ENCODE measurements at regions not wholly inside any gene's neighbourhood (a gene's known extent, or its start where the extent isn't known, plus 50 kb on each side); places are given as distances from the start of the nearest gene placed in this dataset.

GRCh38 chr13:87403748-87404432 lies 267.3 kb upstream of the SLITRK5 start:
- H3K27me3 ChIP-seq (ENCODE audit: control insufficient read depth in 1 of 2, insufficient read depth in 2 of 2, low read length in 2 of 2), result no peaks in the 10 kb centered on the region
- no peak overlapping the region for H3K27ac ChIP-seq (ENCODE audit: low read depth in 2 of 2, low read length in 1 of 2)
- H3K9me3 ChIP-seq (ENCODE audit: control insufficient read depth in 2 of 2, insufficient read depth in 1 of 2, low read depth in 1 of 2, low read length in 1 of 2), result no peaks in the 10 kb centered on the region
- WGBS, 2 donors, result 13 to 19% methylated on average over 4 of the region's 4 CpGs
- no peaks in the 10 kb centered on the region for H3K4me1 ChIP-seq (ENCODE audit: control insufficient read depth in 2 of 2, insufficient read depth in 2 of 2, low read length in 1 of 2)
- H3K36me3 ChIP-seq (ENCODE audit: control insufficient read depth in 2 of 2, insufficient read depth in 2 of 2, low read length in 1 of 2), result no peaks in the 10 kb centered on the region
- H3K4me3 ChIP-seq (ENCODE audit: low read depth in 1 of 2, low read length in 2 of 2), result no peak overlapping the region

GRCh38 chr13:87426742-87427141 lies 244.4 kb upstream of the SLITRK5 start:
- Histone ChIP-seq H3K27ac (ENCODE audit: low read depth in 2 of 2, low read length in 1 of 2) (no peak overlapping the region), H3K4me1 (ENCODE audit: control insufficient read depth in 2 of 2, insufficient read depth in 2 of 2, low read length in 1 of 2) (no peaks in the 10 kb centered on the region), H3K36me3 (ENCODE audit: control insufficient read depth in 2 of 2, insufficient read depth in 2 of 2, low read length in 1 of 2) (no peaks in the 10 kb centered on the region), H3K27me3 (ENCODE audit: control insufficient read depth in 1 of 2, insufficient read depth in 2 of 2, low read length in 2 of 2) (no peaks in the 10 kb centered on the region), H3K4me3 (ENCODE audit: low read depth in 1 of 2, low read length in 2 of 2) (no peak overlapping the region), H3K9me3 (ENCODE audit: control insufficient read depth in 2 of 2, insufficient read depth in 1 of 2, low read depth in 1 of 2, low read length in 1 of 2) (no peaks in the 10 kb centered on the region)

- no peaks in the 10 kb centered on the region for H3K27me3 ChIP-seq (ENCODE audit: control insufficient read depth in 1 of 2, insufficient read depth in 2 of 2, low read length in 2 of 2)
- no peaks in the 10 kb centered on the region for H3K4me1 ChIP-seq (ENCODE audit: control insufficient read depth in 2 of 2, insufficient read depth in 2 of 2, low read length in 1 of 2)
- H3K36me3 ChIP-seq (ENCODE audit: control insufficient read depth in 2 of 2, insufficient read depth in 2 of 2, low read length in 1 of 2), result no peaks in the 10 kb centered on the region
- H3K4me3 ChIP-seq (ENCODE audit: low read depth in 1 of 2, low read length in 2 of 2), result no peak overlapping the region
- H3K9me3 ChIP-seq (ENCODE audit: control insufficient read depth in 2 of 2, insufficient read depth in 1 of 2, low read depth in 1 of 2, low read length in 1 of 2), result no peaks in the 10 kb centered on the region
- no peak overlapping the region for H3K27ac ChIP-seq (ENCODE audit: low read depth in 2 of 2, low read length in 1 of 2)
- 41 to 45% methylated on average over 2 of the region's 2 CpGs for WGBS, 2 donors
Measured at GRCh38 chr13:87444135-87444534, 227.0 kb upstream of the SLITRK5 start.

- Histone ChIP-seq H3K27me3 (ENCODE audit: control insufficient read depth in 1 of 2, insufficient read depth in 2 of 2, low read length in 2 of 2) (no peaks in the 10 kb centered on the region), H3K4me1 (ENCODE audit: control insufficient read depth in 2 of 2, insufficient read depth in 2 of 2, low read length in 1 of 2) (no peaks in the 10 kb centered on the region), H3K27ac (ENCODE audit: low read depth in 2 of 2, low read length in 1 of 2) (no peak overlapping the region), H3K36me3 (ENCODE audit: control insufficient read depth in 2 of 2, insufficient read depth in 2 of 2, low read length in 1 of 2) (no peaks in the 10 kb centered on the region), H3K4me3 (ENCODE audit: low read depth in 1 of 2, low read length in 2 of 2) (no peak overlapping the region), H3K9me3 (ENCODE audit: control insufficient read depth in 2 of 2, insufficient read depth in 1 of 2, low read depth in 1 of 2, low read length in 1 of 2) (no peaks in the 10 kb centered on the region)
- 85 to 87% methylated on average over 2 of the region's 2 CpGs for WGBS, 2 donors
Measured at GRCh38 chr13:87452281-87452680, 218.9 kb upstream of the SLITRK5 start.

- H3K9me3 ChIP-seq (ENCODE audit: control insufficient read depth in 2 of 2, insufficient read depth in 1 of 2, low read depth in 1 of 2, low read length in 1 of 2), result no peaks in the 10 kb centered on the region
- WGBS, 2 donors, result 39 to 51% methylated on average over 1 of the region's 1 CpG
Measured at GRCh38 chr13:87453244-87453643, 217.9 kb upstream of the SLITRK5 start.

GRCh38 chr13:87459419-87459818 lies 211.8 kb upstream of the SLITRK5 start:
- no peaks in the 10 kb centered on the region for H3K9me3 ChIP-seq (ENCODE audit: control insufficient read depth in 2 of 2, insufficient read depth in 1 of 2, low read depth in 1 of 2, low read length in 1 of 2)
- no peaks in the 10 kb centered on the region for H3K4me1 ChIP-seq (ENCODE audit: control insufficient read depth in 2 of 2, insufficient read depth in 2 of 2, low read length in 1 of 2)
- no peaks in the 10 kb centered on the region for H3K36me3 ChIP-seq (ENCODE audit: control insufficient read depth in 2 of 2, insufficient read depth in 2 of 2, low read length in 1 of 2)
- H3K4me3 ChIP-seq (ENCODE audit: low read depth in 1 of 2, low read length in 2 of 2), result no peak overlapping the region
- 33 to 38% methylated on average over 1 of the region's 1 CpG for WGBS, 2 donors
- no peaks in the 10 kb centered on the region for H3K27me3 ChIP-seq (ENCODE audit: control insufficient read depth in 1 of 2, insufficient read depth in 2 of 2, low read length in 2 of 2)
- no peak overlapping the region for H3K27ac ChIP-seq (ENCODE audit: low read depth in 2 of 2, low read length in 1 of 2)

More at GRCh38 chr13:87453244-87453643, 217.9 kb upstream of the SLITRK5 start:
- no peak overlapping the region for H3K27ac ChIP-seq (ENCODE audit: low read depth in 2 of 2, low read length in 1 of 2)
- H3K36me3 ChIP-seq (ENCODE audit: control insufficient read depth in 2 of 2, insufficient read depth in 2 of 2, low read length in 1 of 2), result no peaks in the 10 kb centered on the region
- no peaks in the 10 kb centered on the region for H3K27me3 ChIP-seq (ENCODE audit: control insufficient read depth in 1 of 2, insufficient read depth in 2 of 2, low read length in 2 of 2)
- H3K4me1 ChIP-seq (ENCODE audit: control insufficient read depth in 2 of 2, insufficient read depth in 2 of 2, low read length in 1 of 2), result no peaks in the 10 kb centered on the region
- no peak overlapping the region for H3K4me3 ChIP-seq (ENCODE audit: low read depth in 1 of 2, low read length in 2 of 2)

- Histone ChIP-seq H3K36me3 (ENCODE audit: control insufficient read depth in 2 of 2, insufficient read depth in 2 of 2, low read length in 1 of 2) (no peaks in the 10 kb centered on the region), H3K4me3 (ENCODE audit: low read depth in 1 of 2, low read length in 2 of 2) (no peak overlapping the region), H3K9me3 (ENCODE audit: control insufficient read depth in 2 of 2, insufficient read depth in 1 of 2, low read depth in 1 of 2, low read length in 1 of 2) (no peaks in the 10 kb centered on the region), H3K4me1 (ENCODE audit: control insufficient read depth in 2 of 2, insufficient read depth in 2 of 2, low read length in 1 of 2) (no peaks in the 10 kb centered on the region), H3K27me3 (ENCODE audit: control insufficient read depth in 1 of 2, insufficient read depth in 2 of 2, low read length in 2 of 2) (no peaks in the 10 kb centered on the region), H3K27ac (ENCODE audit: low read depth in 2 of 2, low read length in 1 of 2) (no peak overlapping the region)
- 60 to 61% methylated on average over 2 of the region's 2 CpGs for WGBS, 2 donors
Measured at GRCh38 chr13:87497426-87497825, 173.7 kb upstream of the SLITRK5 start.

GRCh38 chr13:87498681-87499080 lies 172.5 kb upstream of the SLITRK5 start:
- H3K36me3 ChIP-seq (ENCODE audit: control insufficient read depth in 2 of 2, insufficient read depth in 2 of 2, low read length in 1 of 2), result no peaks in the 10 kb centered on the region
- no peaks in the 10 kb centered on the region for H3K9me3 ChIP-seq (ENCODE audit: control insufficient read depth in 2 of 2, insufficient read depth in 1 of 2, low read depth in 1 of 2, low read length in 1 of 2)
- no peaks in the 10 kb centered on the region for H3K4me1 ChIP-seq (ENCODE audit: control insufficient read depth in 2 of 2, insufficient read depth in 2 of 2, low read length in 1 of 2)
- 37 to 41% methylated on average over 2 of the region's 2 CpGs for WGBS, 2 donors
- H3K27me3 ChIP-seq (ENCODE audit: control insufficient read depth in 1 of 2, insufficient read depth in 2 of 2, low read length in 2 of 2), result no peaks in the 10 kb centered on the region
- no peak overlapping the region for H3K27ac ChIP-seq (ENCODE audit: low read depth in 2 of 2, low read length in 1 of 2)
- no peak overlapping the region for H3K4me3 ChIP-seq (ENCODE audit: low read depth in 1 of 2, low read length in 2 of 2)

- WGBS, 2 donors, result 78 to 81% methylated on average over 3 of the region's 3 CpGs
- Histone ChIP-seq H3K9me3 (ENCODE audit: control insufficient read depth in 2 of 2, insufficient read depth in 1 of 2, low read depth in 1 of 2, low read length in 1 of 2) (no peaks in the 10 kb centered on the region), H3K27ac (ENCODE audit: low read depth in 2 of 2, low read length in 1 of 2) (no peak overlapping the region)
Measured at GRCh38 chr13:87524775-87525174, 146.4 kb upstream of the SLITRK5 start.

GRCh38 chr13:87533776-87534175 lies 137.4 kb upstream of the SLITRK5 start:
- Histone ChIP-seq H3K27ac (ENCODE audit: low read depth in 2 of 2, low read length in 1 of 2) (no peak overlapping the region), H3K4me3 (ENCODE audit: low read depth in 1 of 2, low read length in 2 of 2) (no peak overlapping the region), H3K36me3 (ENCODE audit: control insufficient read depth in 2 of 2, insufficient read depth in 2 of 2, low read length in 1 of 2) (no peaks in the 10 kb centered on the region), H3K9me3 (ENCODE audit: control insufficient read depth in 2 of 2, insufficient read depth in 1 of 2, low read depth in 1 of 2, low read length in 1 of 2) (no peaks in the 10 kb centered on the region), H3K27me3 (ENCODE audit: control insufficient read depth in 1 of 2, insufficient read depth in 2 of 2, low read length in 2 of 2) (no peaks in the 10 kb centered on the region), H3K4me1 (ENCODE audit: control insufficient read depth in 2 of 2, insufficient read depth in 2 of 2, low read length in 1 of 2) (no peaks in the 10 kb centered on the region)

More at GRCh38 chr13:87524775-87525174, 146.4 kb upstream of the SLITRK5 start:
- Histone ChIP-seq H3K4me3 (ENCODE audit: low read depth in 1 of 2, low read length in 2 of 2) (no peak overlapping the region), H3K36me3 (ENCODE audit: control insufficient read depth in 2 of 2, insufficient read depth in 2 of 2, low read length in 1 of 2) (no peaks in the 10 kb centered on the region), H3K4me1 (ENCODE audit: control insufficient read depth in 2 of 2, insufficient read depth in 2 of 2, low read length in 1 of 2) (no peaks in the 10 kb centered on the region), H3K27me3 (ENCODE audit: control insufficient read depth in 1 of 2, insufficient read depth in 2 of 2, low read length in 2 of 2) (no peaks in the 10 kb centered on the region)

All from esophagus (tissue), 2 donors.